HT-29 (cell line): ENCODE measurements at regions not wholly inside any gene's neighbourhood (a gene's known extent, or its start where the extent isn't known, plus 50 kb on each side); places are given as distances from the start of the nearest gene placed in this dataset.

Source experiments
- DNase-seq: peaks from one replicate; pipeline ENCODE4 v3.0.0-alpha.2; 2015; ENCODE audit warnings: low spot score

DNA sequence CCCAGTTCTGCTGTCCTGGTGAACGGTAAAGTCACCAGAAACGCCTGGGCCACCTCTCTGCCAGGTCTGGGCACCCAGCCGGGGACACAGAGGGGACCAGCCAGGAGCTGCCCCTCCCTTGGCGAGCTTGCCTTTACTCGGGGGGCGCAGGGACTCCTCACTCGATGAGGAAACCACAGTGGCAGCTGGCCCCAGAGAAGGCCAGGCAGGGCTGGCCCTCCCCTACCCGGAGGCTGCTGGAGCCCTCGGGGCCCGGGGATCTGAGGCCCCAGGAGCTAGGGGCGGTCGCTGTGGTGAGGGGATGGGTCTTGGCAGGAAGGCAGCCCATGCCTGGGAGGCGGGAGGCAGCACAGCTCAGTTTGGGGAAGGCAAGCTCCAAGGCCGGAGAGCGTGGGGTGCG lies 80.4 kb upstream of the SLCO4A1 start:
- DNase-seq = no peak

DNA sequence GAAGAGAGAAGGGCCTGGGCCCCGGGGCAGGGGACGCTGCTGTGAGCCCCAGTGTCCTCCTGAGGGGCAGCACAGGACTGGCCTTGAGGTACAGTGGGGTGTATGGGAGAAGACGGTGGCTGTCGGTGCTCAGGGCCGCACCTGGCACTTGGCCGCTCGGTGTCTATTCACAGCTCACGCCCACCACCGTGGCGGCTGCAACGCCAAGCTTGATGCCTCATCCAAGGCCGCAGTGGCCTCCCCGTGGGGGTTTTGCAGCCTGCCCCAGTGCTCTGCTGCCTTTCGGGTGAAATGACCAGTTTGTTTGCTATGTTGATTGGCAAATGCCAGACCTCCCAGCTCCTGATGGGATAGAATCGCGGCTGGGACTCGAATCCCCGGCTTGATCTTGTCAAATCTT lies 79.5 kb upstream of the SLCO4A1 start:
- DNase-seq = no peak

DNA sequence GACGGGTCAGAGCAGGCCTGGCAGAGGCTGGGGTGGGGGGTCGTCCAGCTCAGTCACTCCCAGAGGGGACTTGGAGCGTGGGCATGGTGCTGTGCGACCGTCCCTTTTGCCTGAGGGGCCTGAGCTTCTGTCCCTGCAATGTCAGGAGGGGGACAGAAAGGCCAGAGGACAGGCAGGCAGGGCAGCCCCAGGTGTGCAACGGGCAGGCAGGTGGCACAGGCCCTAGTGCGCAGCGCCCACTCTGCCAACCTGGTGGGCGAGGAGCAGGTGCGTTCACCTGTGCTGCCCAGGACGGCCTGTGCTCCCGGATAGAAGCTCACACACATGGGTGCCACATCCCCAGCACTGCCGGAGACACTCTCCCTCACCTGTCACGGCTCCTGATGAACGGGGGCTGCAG lies 78.7 kb upstream of the SLCO4A1 start:
- DNase-seq = no peak

DNA sequence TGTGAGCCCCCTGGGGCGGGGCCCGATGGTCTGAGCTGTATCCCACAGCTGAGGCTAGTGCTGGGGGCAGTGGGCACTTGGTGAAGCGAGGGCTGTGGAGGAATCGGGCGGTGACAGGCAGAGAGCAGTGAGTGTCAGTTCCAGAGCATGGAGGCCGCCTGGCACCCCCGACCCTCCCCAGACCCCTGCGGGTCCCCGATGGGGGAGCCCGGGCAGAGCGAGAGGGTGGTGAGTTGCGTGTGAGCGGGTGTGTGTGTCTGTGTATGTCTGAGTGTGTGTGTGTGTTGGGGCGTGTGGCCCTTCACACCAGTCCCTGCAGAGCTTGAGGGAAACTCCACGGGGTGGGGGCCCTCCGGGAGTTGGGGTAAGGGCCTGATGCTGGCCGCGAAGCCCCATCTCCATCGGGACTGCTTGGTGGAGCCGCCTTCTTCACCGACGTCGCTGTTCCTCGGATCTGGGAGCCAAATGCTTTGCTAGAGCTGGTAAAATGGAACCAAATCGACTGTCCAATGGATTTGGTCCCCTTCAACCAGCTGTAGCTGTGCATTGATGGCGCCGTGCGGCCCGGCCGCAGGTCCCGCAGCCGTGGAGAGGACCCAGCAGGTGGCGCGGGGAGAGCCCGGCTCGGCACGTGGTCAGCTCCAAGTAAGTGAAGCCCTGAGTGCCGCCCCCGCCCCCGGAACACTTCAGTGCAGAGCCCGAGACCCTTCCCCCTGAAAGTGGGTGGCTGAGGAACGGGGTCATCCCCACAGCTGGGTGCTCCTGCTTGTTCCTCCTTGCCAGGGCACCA lies 77.7 kb upstream of the SLCO4A1 start:
- no peak for DNase-seq

DNA sequence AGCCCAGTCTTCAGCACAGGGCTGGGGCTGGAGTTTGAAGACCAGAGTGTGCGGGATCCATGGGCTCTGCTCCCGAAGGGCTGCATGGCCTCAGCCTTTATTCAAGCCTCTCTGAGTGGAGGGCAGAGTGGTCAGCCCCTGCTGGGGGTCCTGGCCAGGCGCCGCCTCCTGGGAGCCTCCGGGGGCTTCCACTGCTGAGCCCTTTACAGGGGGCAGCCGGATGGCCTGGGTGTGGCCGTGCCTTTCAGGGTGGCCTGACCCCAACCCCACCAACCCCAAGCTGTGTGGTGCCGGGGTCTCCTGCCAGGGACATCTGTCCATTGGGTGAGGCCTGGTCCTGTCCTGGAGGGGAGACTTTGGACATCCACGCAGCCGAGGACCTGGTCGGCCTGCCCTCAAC lies 76.0 kb upstream of the SLCO4A1 start:
- DNase-seq = no peak

DNA sequence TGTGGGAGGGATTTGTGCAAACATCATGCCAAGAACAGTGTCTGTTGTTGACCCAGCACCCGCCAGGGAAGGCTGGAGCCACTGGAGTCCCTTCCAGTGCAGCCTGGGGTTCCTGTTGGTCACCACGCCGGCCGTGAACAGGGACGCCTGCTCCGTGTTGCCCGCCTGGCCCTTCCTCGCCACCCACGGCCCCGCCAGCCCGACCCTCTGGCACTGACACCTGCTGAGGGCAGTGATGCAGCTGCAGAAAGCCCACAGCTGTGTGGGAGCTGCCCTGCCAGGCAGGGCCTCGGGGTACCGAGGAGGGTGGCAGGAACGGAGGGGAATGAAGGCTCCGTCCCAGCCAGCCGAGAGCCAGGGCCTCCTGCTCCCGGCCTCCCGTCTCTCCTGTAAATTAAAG lies 75.5 kb upstream of the SLCO4A1 start:
- DNase-seq = no peak

DNA sequence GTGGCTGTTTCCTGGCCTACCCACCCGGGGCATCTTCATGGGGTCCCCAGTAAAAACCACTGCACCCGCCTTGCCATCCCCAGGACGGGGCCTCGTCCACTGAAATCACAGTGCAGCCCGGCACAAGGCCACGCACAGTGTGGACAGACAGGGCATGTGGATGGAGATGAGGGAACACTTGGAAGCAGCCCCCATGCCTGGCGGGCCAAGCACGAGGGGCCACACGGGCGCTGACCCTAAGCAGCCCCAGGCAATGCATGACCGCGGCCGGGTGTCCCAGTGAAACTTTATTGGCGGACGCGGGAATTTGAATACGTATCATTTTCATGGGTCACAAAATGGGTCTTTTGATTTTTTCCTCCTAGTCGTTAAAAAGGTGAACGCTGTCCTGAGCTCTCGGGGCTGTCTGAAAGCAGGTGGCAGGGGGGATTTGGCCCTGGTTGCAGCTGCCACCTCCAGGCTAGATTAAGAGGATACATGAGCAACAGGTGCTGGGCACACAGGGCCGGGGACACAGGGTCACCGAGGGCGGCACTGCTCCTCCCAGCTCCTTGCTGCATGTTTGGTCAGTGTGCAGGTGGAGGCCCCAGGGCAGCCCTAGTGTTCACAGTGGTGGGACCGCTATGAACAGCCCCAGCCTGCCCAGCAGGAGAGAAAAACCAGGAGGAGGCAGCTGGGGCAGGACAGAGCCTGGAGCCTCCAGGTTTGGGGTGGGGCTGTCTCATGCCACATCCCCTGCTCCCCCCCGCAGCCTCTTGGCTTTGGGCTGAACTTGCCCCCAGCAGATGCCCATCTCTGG lies 74.9 kb upstream of the SLCO4A1 start:
- no peak for DNase-seq

DNA sequence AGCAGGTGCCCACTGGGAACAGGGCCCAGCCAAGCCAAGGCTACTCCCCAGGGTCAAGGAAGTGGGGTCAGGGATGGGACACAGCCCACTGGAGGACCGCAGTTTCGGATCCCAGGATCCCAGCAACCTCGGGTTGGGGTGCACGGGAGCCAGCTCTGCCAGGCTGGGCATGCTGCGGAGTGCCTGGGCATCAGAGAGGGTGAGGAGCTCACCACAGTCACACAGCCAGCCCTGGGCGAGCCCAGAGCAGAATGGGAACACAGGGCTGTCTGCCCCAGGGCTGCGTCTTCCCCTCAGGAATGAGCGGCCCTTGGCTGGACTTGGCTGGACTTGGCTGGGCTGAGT lies 74.3 kb upstream of the SLCO4A1 start:
- no peak for DNase-seq

DNA sequence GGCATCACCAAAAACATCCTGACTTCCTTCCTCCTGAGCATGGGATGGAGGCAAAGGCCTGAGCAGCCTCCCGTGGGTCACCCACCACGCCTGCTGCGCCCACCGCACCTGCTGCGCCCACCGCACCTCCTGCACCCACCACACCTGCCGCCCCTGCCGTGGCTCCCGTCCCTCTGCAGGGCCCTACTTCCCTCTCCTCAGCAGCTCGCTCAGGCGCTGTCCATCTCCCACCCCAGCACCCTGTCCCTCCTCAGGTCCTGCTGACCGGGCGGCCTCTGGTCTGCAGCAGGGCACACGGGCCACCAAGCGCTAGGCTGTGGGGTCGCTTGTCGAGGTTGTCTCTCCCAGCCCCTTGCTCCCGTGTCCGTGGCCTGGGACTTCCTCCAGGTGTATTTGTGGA lies 72.7 kb upstream of the SLCO4A1 start:
- no peak for DNase-seq

DNA sequence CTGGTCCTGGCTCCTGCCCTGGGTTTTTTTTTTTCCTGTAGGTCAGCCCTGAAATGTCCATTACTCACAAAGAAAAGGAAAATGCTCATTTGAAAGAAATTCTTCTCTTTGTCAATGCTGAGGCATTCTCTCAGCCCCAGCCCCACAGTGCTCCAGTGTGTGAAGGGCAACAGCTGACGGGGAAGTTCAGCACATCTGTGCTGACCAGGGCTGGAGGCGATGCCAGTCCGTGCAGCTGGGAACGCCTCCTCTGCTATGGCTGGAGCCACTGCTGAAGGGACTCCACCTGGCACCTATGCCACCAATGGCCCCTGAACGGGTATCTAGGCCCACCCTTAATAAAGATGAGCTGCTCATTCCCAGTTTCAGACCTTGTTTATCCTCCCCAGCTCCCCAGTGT lies 71.9 kb upstream of the SLCO4A1 start:
- no peak for DNase-seq

DNA sequence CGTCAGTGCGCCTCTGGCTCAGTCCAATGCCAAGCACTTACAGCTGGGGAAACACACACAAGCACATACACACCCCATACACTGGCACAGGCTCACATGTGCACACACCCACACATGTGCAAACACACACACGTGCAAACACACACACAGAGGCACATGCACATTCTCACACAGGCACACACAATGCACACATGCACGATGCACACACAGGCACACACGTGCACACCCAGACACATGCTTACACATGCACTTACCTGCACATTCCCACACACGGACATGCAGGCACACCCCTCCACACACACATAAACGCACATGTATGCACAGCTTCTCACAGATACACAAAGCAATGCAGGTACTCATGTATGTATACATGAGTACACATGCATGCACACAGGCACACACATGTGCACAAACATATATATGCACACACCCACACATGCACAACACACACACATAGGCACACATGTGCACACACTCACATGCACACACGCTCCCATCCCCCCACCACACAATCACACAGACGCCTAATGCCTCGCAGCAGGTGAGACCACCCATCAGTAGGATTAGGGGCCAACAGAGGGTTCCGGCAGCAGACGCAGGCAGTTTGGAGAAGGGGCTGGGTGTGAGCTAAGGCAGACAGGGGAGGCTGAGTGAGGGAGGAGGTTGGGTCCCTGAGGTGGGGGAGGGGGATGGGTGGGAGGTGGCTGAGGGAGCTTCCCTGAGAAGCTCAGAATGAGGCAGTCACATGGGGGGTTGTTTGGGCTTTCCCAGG lies 71.2 kb upstream of the SLCO4A1 start:
- DNase-seq = no peak

DNA sequence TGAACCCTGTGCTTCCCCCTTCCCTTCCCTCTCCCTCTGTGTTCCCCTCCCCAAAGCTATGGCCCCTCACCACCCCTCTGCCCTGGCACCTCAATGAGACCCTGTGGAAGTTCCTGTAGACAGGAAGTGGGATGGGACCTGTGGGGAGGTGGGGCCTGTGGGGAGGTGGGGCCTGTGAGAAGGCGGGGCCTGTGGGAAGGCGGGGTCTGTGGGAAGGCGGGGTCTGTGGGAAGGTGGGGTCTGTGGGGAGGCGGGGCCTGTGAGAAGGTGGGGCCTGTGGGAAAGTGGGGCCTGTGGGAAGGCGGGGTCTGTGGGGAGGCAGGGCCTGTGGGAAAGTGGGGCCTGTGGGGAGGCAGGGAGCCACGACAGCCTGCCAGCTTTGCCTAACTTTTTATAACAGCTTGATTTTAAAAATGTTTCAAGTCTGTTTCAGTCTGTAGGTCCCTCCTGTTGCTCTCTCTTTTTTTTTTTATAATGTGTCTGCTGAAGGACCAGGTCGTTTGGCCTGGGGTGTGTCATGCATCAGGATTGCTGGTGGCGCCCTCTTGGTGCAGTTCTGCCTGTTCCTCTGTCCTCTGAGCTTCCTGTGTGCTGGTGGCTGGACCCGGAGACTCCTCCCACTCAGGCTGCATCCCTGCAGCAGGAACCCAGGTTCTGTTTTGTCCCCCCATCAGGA lies 70.5 kb upstream of the SLCO4A1 start:
- peak; percentile 46 for DNase-seq

DNA sequence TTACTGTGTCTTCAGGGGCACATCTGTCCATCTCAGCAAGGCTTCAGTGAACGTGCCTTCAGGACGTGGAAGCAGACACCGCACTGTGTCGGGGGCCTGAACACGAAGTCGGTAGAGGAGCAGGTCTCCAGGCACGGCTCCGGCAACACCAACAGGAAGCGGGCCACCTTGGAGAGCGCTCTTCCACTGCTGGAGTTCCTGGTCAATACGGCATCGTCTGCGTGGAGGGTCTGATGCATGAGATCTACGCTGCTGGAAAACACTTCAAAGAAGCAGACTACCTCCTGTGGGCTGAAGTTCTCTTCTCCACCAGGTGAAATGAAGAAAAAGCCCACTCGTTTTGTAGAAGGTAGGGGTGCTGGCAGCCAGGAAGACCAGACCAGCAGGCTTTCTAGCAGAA lies 69.3 kb upstream of the SLCO4A1 start:
- no peak for DNase-seq

DNA sequence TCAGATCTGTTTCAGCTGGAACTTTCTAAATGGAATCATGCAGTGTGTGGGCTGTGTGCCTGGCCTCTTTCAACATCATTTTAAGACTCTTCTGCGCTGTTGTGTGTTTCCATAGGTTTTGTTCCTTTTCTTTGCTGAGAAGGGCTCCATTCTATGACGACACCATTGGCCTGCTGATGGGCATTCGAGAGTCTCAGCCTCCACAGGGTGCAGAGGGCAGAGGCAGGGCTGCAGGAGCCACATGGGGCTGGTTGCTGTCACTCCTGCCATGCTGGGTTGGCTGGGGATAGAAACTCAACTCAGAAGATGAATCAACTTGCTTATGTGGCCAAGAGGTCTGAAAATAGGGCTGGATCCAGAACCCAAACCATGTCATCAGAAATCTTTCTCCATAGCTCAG lies 68.5 kb upstream of the SLCO4A1 start:
- no peak for DNase-seq

DNA sequence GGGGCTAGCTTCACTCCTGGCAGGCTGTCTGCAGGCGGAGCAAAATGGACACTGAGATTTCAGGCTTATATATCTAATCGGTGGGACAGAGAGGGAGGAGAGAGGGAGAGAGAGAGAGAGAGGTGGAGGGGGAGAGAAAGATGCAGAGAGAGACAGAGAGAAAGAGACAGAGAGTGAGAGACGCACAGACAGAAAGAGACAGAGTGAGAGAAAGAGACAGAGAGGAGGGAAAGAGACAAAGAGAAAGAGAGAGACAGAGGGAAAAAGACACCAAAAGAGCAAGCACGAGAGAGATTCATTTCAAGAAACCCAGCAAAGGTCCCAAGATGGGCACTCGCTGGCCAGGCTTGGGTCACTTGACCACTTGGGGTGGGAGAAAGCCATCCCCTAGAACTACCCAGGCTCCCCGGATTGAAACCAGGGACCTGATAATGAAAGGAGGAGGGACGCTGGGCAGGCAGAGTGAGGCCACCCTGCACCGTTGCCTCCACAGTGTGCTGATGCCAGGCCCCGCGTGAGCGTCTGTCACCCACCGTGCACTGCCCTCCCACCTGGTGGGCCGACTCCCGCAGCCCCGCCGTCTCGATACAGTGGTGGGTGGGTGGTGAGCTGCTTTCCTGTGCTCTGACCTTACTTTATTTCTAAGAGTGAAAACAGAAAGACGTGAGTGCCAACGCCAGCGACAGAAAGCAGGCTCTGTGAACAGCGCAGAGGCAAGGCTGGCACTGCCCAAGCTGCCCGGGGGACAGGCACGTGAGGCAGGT lies 67.9 kb upstream of the SLCO4A1 start:
- no peak for DNase-seq

DNA sequence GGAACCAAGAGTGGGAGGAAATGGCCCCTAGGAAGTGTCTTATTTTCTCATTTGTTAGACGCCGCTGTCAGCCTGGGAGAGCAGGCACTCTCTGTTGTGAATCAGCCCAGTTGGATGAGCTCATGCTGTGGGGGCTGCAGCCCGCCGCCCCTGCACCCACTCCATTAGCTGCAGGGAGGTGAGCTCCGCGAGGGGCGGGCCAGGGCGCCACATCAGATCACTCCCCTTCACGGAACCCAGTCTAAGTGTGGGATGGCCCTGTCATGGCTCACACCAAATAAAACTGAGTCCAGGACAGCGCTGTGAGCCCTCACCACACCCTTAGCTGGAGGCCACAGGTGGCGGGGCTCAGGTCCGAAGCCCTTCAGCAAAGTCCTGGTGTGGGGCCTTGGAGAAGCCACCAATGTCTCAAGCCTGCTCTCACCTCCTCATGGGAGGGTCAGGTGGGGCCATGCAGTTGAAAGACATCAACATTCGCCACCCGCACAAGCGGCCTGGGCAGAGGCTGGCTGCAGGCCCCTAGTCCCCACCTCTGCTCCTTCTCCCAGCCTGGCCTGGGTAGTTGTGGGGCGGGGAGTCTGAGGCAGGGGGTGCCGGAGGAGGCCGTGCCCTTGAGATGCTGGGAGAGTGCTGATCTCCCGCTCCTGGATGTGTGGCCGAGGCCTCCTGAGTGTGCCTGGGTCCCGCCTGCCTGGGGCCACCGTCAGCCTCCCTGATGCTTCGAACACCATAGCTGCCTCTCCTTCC lies 66.2 kb upstream of the SLCO4A1 start:
- no peak for DNase-seq

DNA sequence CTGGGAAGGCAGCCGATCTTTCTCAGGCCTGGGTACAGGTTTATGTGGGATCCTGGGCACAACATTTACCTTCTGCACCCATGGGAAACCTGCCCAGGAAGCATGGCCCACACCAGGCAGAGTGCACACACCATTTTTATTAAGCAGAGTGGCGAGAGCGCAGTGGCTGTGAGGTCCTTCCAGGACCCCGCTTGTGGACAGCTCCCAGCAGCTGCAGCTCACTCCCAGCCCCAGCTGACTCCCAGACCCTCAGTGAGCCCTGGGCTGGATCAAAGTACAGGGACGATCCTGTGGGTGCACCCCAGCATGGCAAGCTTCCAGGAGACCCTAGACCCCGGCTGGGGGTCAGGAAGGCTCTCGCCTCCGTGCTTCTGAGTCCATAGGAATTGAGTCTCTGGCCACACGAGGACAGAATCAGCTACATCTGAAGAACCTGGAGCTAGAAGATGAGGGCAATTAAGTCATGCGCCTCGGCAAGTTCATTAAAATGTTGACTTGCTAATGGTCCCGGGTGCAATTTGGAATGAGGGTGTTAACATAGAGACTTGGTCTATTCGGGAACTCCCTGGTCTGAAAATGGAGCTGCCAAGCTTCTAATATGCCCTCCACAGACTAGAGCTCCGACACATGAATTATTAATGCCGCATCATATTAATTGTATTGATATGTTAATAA lies 65.4 kb upstream of the SLCO4A1 start:
- peak; percentile 18 for DNase-seq

DNA sequence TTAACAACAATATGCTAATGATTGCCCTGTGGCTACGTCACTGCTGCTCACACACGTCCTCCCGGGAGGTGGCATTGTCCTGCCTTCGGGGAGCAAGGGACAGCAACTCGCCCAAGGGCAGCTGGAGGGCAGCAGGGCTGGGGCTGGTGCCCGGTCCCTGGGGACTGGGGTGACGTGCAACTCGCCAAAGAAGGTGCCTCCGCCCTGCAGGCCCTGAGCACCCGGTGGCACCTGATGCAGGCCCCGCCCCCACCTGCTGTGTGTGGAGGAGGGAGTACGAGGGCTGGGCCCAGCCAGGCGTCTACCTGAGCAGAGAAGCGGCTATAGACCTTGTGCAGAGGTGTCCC lies 64.8 kb upstream of the SLCO4A1 start:
- peak; percentile 83 for DNase-seq

DNA sequence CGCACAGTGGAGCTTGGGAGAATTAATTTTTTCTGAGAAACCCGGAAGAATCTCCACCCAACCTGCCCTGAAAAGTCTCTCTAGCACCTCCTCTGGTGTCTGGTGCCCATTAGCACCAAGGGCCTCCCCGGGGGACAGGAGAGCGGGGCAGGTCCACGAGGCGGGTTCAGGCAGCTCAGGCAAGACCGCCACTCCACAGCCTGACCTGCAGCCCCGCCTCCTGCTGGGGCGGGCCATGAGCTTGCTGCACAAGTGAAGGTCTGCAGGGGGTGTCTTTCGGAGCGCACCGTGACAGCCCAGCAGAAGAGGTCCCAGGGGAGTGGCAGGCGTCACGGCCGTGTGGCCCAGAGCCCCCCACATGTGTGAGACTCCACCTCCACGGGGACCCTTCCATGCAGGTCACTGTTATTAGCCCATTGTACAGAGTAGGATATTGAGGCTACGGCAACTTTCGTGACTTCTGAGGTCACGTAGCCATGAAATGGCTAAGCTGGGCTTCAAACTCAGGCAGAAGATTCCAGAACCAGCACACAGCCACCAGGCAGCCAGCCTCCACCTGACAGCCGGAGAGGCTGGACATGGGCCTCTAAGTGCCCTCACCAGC lies 63.9 kb upstream of the SLCO4A1 start:
- DNase-seq = peak; percentile 49

DNA sequence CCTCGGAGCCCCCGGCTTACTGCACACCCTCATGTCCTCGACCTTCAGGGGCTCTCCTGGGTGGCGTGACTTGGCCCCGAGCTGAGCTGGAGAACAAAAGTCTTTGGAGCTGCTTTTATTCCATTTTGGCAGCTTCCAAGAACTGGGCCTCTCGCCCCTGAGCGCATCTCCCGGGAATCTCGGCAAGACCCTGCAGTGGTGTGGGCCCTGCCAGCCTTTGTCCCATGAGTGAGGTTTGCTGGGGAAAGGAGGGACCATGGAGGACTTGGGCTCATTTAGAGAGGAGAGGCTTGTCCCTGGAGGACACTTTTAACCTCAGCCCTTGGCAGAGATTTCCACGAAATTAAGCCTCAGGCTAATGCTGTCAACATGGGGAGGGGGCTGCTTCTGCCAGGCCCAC lies 62.3 kb upstream of the SLCO4A1 start:
- no peak for DNase-seq
